Cardiac muscle cell (in vitro differentiated cells and primary cell): ENCODE measurements at regions not wholly inside any gene's neighbourhood (a gene's known extent, or its start where the extent isn't known, plus 50 kb on each side); places are given as distances from the start of the nearest gene placed in this dataset.

ENCODE experiments used
- DNase-seq, 2 donors: peaks; one replicate each; pipeline versions ENCODE4 v3.0.0 to v3.0.0-alpha.2; 2010 to 2017; ENCODE audit warnings: low read depth in 1 of 2, low spot score in 1 of 2
- H3K27ac ChIP-seq: fragments of 200-600 bp; sonication (generic); 2 replicates; pipeline ENCODE4 v1.5.1; 2016
- H3K27me3 ChIP-seq: fragments of 200-600 bp; sonication (generic); 2 replicates; pipeline ENCODE4 v1.6.0; 2016; ENCODE audit warnings: control low read depth
- H3K36me3 ChIP-seq: fragments of 200-600 bp; sonication (generic); 2 replicates; pipeline ENCODE4 v1.5.1; 2016; ENCODE audit warnings: control low read depth
- H3K4me1 ChIP-seq: fragments of 200-600 bp; sonication (generic); 2 replicates; pipeline ENCODE4 v1.8.1; 2017; ENCODE audit warnings: low read depth, mild to moderate bottlenecking, mixed run types
- H3K4me3 ChIP-seq: fragments of 200-600 bp; sonication (generic); 2 replicates; pipeline ENCODE4 v1.5.1; 2016; ENCODE audit warnings: mild to moderate bottlenecking
- H3K9me3 ChIP-seq: fragments of 200-600 bp; sonication (generic); 2 replicates; pipeline ENCODE4 v1.5.1; 2017; ENCODE audit warnings: low read depth, mild to moderate bottlenecking, control low read depth
- TF ChIP-seq, protein P1 (sequence below): IDR thresholded peaks from 2 replicates; pipeline ENCODE4 v1.5.1; 2012; ENCODE audit warnings: low read depth, mild to moderate bottlenecking, low read length

DNA sequence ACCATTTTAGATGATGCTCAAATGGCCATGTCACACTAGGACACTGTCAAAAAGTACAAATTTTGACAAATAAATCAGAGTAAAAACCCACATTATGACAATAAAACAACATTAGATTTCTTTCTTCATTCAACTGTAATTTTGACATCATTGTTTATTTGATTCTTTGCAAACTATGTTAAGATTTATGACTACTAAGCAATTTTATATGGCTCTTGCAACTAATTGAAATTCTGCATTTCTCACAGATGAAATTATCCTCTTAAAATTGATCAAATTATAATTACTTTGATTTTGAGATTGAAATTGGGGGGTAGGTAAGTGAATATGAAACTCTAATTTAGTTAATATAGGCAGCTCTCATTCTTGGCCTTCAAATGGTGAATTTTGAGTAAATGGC, 59.8 kb downstream of the ATOH1 start:
- Histone ChIP-seq H3K4me1 (no peaks in the 10 kb centered on the region), H3K36me3 (no peaks in the 10 kb centered on the region), H3K4me3 (no peak overlapping the region), H3K27ac (no peak overlapping the region), H3K9me3 (no peaks in the 10 kb centered on the region), H3K27me3 (no peaks in the 10 kb centered on the region)
- TF ChIP-seq, protein P1, sequence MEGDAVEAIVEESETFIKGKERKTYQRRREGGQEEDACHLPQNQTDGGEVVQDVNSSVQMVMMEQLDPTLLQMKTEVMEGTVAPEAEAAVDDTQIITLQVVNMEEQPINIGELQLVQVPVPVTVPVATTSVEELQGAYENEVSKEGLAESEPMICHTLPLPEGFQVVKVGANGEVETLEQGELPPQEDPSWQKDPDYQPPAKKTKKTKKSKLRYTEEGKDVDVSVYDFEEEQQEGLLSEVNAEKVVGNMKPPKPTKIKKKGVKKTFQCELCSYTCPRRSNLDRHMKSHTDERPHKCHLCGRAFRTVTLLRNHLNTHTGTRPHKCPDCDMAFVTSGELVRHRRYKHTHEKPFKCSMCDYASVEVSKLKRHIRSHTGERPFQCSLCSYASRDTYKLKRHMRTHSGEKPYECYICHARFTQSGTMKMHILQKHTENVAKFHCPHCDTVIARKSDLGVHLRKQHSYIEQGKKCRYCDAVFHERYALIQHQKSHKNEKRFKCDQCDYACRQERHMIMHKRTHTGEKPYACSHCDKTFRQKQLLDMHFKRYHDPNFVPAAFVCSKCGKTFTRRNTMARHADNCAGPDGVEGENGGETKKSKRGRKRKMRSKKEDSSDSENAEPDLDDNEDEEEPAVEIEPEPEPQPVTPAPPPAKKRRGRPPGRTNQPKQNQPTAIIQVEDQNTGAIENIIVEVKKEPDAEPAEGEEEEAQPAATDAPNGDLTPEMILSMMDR, result no peak
- DNase-seq, result no peak

DNA sequence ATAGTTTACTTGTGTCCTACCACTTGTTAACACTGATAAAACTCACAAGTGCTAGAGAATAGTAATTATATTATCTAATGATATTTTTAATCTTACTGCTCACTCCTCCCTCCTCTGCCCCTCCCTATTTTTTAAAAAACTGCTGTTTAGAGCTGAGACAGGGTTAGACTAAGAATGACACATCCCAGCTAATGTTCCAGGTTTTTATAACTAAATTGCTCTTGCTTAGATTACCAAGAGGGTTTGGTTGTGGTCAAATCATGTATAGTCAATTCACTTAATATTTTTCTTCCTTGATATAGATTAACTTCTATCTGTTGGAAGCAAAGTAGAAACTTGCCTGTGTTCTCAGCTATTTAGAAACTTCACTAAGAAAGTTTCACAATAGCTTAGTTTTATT, 60.2 kb downstream of the ATOH1 start:
- TF ChIP-seq, protein P1, result no peak
- DNase-seq, result no peak
- Histone ChIP-seq H3K36me3 (no peaks in the 10 kb centered on the region), H3K4me1 (no peaks in the 10 kb centered on the region), H3K27ac (no peak overlapping the region), H3K9me3 (no peaks in the 10 kb centered on the region), H3K27me3 (no peaks in the 10 kb centered on the region), H3K4me3 (no peak overlapping the region)

DNA sequence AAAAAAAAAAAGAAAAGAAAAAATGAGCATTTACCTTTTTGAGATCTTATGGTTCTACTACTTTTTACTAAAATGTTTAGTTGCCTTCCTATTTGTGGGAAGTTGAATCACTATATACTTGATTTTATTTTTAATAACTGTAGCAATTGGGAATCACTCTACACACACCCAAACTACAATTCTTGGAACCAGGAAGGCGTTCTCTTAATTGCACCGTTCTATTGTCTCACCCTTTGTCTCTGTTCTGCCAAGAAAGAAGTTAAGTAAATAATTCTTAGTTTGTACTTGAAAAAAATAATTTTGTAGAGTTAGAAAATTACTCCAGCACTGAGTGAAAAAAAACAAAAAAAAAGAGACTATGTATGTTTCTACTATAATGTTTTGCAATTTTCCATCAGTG, 62.7 kb downstream of the ATOH1 start:
- no peaks in the 10 kb centered on the region for H3K9me3 ChIP-seq
- H3K4me3 ChIP-seq, result no peak overlapping the region
- no peaks in the 10 kb centered on the region for H3K4me1 ChIP-seq
- no peaks in the 10 kb centered on the region for H3K27me3 ChIP-seq
- H3K36me3 ChIP-seq, result no peaks in the 10 kb centered on the region
- TF ChIP-seq, protein P1, result no peak
- H3K27ac ChIP-seq, result no peak overlapping the region
- no peak for DNase-seq

DNA sequence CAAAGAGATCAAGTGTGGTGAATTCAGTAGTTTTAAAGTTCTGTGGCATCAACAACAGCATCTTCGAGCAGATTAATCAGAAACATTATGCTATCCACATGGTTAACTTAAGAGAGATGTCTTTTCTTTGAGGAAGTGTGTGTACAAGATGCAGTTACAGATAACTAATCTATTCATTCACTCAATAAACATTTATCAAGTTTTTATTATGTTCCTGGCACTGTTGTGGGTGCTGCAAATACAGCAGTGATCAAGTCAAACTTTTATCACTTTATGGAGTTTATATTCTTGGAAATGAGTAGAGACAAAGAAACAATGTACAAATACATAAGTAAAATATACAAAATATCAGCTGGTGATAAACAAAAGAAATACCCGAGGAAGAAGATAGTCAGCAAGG, 66.4 kb downstream of the ATOH1 start:
- no peaks in the 10 kb centered on the region for H3K36me3 ChIP-seq
- no peaks in the 10 kb centered on the region for H3K27me3 ChIP-seq
- no peak for DNase-seq
- TF ChIP-seq, protein P1, result no peak
- H3K9me3 ChIP-seq, result no peaks in the 10 kb centered on the region
- no peak overlapping the region for H3K4me3 ChIP-seq
- H3K4me1 ChIP-seq, result peaks cover 18% of the 10 kb centered on the region
- no peak overlapping the region for H3K27ac ChIP-seq

DNA sequence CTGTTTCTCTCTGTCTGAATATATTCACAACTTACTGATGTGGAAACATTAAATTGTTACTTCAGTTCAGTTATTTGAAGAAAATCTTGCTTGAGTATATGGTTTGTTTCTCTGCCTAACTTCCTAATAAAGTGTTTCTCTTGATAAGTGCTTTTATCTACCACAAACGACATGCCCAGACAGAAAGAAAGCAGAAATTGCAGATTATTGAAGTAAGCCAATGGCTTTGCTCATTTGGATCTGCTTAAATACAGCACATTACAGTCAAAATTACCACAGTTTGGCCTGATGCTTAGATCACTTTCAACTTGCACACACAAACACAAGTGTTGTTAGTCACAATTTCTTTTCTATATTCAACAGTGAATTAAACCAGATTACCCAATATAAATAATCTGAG, 68.0 kb downstream of the ATOH1 start:
- no peak for DNase-seq
- Histone ChIP-seq H3K36me3 (no peaks in the 10 kb centered on the region), H3K9me3 (no peaks in the 10 kb centered on the region), H3K27me3 (no peaks in the 10 kb centered on the region), H3K4me1 (peaks cover 19% of the 10 kb centered on the region), H3K27ac (no peak overlapping the region), H3K4me3 (no peak overlapping the region)
- TF ChIP-seq, protein P1, result no peak

DNA sequence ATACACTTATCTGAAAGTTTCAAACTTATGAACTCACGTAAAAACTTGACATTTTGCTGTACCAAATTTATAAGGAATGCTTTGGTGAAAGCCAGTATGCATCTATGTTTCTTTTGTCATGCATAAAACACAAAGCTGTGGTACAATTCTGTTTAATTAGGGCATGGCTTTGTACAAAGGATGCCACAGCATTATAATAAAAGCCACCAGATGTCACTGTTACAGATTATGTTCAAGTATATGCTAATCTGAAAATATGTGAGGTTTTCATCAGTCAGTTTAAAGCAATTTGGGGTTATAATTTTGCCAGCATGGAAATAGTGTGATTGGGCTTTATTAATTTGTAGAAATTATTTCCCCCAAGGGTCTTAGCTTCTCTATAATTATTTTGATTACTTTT, 69.0 kb downstream of the ATOH1 start:
- H3K9me3 ChIP-seq, result no peaks in the 10 kb centered on the region
- TF ChIP-seq, protein P1, result no peak
- peak; percentile 1 to 23 for DNase-seq
- H3K36me3 ChIP-seq, result no peaks in the 10 kb centered on the region
- no peak overlapping the region for H3K4me3 ChIP-seq
- no peak overlapping the region for H3K27ac ChIP-seq
- peaks cover 19% of the 10 kb centered on the region for H3K4me1 ChIP-seq
- no peaks in the 10 kb centered on the region for H3K27me3 ChIP-seq
